ENCODE measurements at regions not wholly inside any gene's neighbourhood (a gene's known extent, or its start where the extent isn't known, plus 50 kb on each side); places are given as distances from the start of the nearest gene placed in this dataset.
"Not testable (repeated sequence)": the region's sequence is repeated elsewhere in the genome, so short reads cannot be mapped to it uniquely, and the experiment has no call there.

GRCh38 chr12:131400668-131401294 lies 310.1 kb upstream of the SFSWAP start:
- not testable (repeated sequence) for TF ChIP-seq CTCF, POLR2AphosphoS5, POLR2A, EP300 (IDR thresholded peaks at IDR 0.05)
